Germinal center (tissue), 1 donor: ENCODE measurements at regions not wholly inside any gene's neighbourhood (a gene's known extent, or its start where the extent isn't known, plus 50 kb on each side); places are given as distances from the start of the nearest gene placed in this dataset.
"Not testable (repeated sequence)": the region's sequence is repeated elsewhere in the genome, so short reads cannot be mapped to it uniquely, and the experiment has no call there.

Source experiments
- DNase-seq: peaks from one replicate; pipeline ENCODE4 v3.0.0; 2012; ENCODE audit warnings: mixed read lengths, low spot score

GRCh38 chr5:120151825-120152224 lies 312.3 kb upstream of the PRR16 start:
- DNase-seq = no peak

- DNase-seq = no peak
These were observed 311.6 kb upstream of the PRR16 start for GRCh38 chr5:120152472-120152871.

- DNase-seq = no peak
These were observed 311.2 kb upstream of the PRR16 start for GRCh38 chr5:120152931-120153330.

GRCh38 chr5:120153551-120153950 lies 310.5 kb upstream of the PRR16 start:
- DNase-seq = no peak

- DNase-seq = no peak
These were observed 308.2 kb upstream of the PRR16 start for GRCh38 chr5:120155873-120156272.

- no peak for DNase-seq
These were observed 305.9 kb upstream of the PRR16 start for GRCh38 chr5:120158211-120158610.

GRCh38 chr5:120159155-120159554 lies 304.9 kb upstream of the PRR16 start:
- DNase-seq = no peak

- no peak for DNase-seq
These were observed 303.8 kb upstream of the PRR16 start for GRCh38 chr5:120160124-120160895.

GRCh38 chr5:120162321-120162720 lies 301.8 kb upstream of the PRR16 start:
- DNase-seq = no peak

GRCh38 chr5:120164037-120164436 lies 300.1 kb upstream of the PRR16 start:
- DNase-seq = no peak

- DNase-seq = no peak
These were observed 299.1 kb upstream of the PRR16 start for GRCh38 chr5:120164986-120165385.

GRCh38 chr5:120173125-120173524 lies 291.0 kb upstream of the PRR16 start:
- no peak for DNase-seq

GRCh38 chr5:120174089-120174488 lies 290.0 kb upstream of the PRR16 start:
- no peak for DNase-seq

- DNase-seq = not testable (repeated sequence)
These were observed 282.9 kb upstream of the PRR16 start for GRCh38 chr5:120181238-120181637.

- not testable (repeated sequence) for DNase-seq
These were observed 269.4 kb upstream of the PRR16 start for GRCh38 chr5:120194650-120195049.

GRCh38 chr5:120199559-120199958 lies 264.5 kb upstream of the PRR16 start:
- DNase-seq = no peak

GRCh38 chr5:120207129-120207528 lies 257.0 kb upstream of the PRR16 start:
- no peak for DNase-seq

GRCh38 chr5:120217001-120217400 lies 247.1 kb upstream of the PRR16 start:
- no peak for DNase-seq

- no peak for DNase-seq
These were observed 244.1 kb upstream of the PRR16 start for GRCh38 chr5:120219988-120220387.

- no peak for DNase-seq
These were observed 238.6 kb upstream of the PRR16 start for GRCh38 chr5:120225524-120225923.

GRCh38 chr5:120228262-120229031 lies 235.7 kb upstream of the PRR16 start:
- DNase-seq = no peak

- no peak for DNase-seq
These were observed 235.1 kb upstream of the PRR16 start for GRCh38 chr5:120229036-120229435.

- no peak for DNase-seq
These were observed 232.5 kb upstream of the PRR16 start for GRCh38 chr5:120231563-120231962.
